IMR-90 (cell line): ENCODE measurements at regions not wholly inside any gene's neighbourhood (a gene's known extent, or its start where the extent isn't known, plus 50 kb on each side); places are given as distances from the start of the nearest gene placed in this dataset.

Source experiments
- ATAC-seq: fragments of 200-7000 bp; cut with Tn5 transposase; 2 replicates; pipeline ENCODE4 v1.9.1; 2020; ENCODE audit warnings: low read depth, mild to moderate bottlenecking, moderate library complexity
- BruUV-seq: library from RNA; stranded (reverse); fragments of 400-500 nt; replicated peaks from 2 replicates; lab custom pipeline; 2021; lab: Mats Ljungman, UMichigan
- CTCF ChIA-PET: fragments of 300-600 bp; formaldehyde crosslinking; extraction: SDS; loops from one replicate; lab custom pipeline; 2021; ENCODE audit warnings: antibody characterized with exemption; lab: Yijun Ruan, JAX
- POLR2A ChIA-PET: fragments of 300-600 bp; sonication (Branson Sonifier 250); formaldehyde crosslinking; loops from one replicate; lab custom pipeline; 2022; ENCODE audit warnings: antibody characterized with exemption; ENCODE audit not compliant: unreplicated experiment; lab: Charles Lee
- DNase-seq: peaks from one replicate; pipeline ENCODE4 v3.0.0; 2013
- H2AFZ ChIP-seq: replicated peaks from 2 replicates; pipeline ENCODE3; 2013; ENCODE audit warnings: low read length, mild to moderate bottlenecking; ENCODE audit not compliant: poor library complexity
- H2AK5ac ChIP-seq: 2 replicates; pipeline ENCODE4 v1.6.1; 2013; ENCODE audit warnings: low read depth, low read length, inconsistent platforms
- H2AK9ac ChIP-seq: replicated peaks from 2 replicates; pipeline ENCODE3; 2013; ENCODE audit warnings: mild to moderate bottlenecking, low read depth, low read length, moderate library complexity; ENCODE audit not compliant: poor library complexity
- H2BK120ac ChIP-seq: 2 replicates; pipeline ENCODE4 v1.6.1; 2013; ENCODE audit warnings: low read depth, low read length, inconsistent platforms
- H2BK15ac ChIP-seq: 3 replicates; pipeline ENCODE4 v1.6.1; 2013; ENCODE audit warnings: low read depth, low read length, inconsistent platforms
- H2BK20ac ChIP-seq: 2 replicates; pipeline ENCODE4 v1.6.1; 2013; ENCODE audit warnings: low read depth, mild to moderate bottlenecking, inconsistent platforms, low read length, moderate library complexity
- H2BK5ac ChIP-seq: 2 replicates; pipeline ENCODE4 v1.6.1; 2013; ENCODE audit warnings: mild to moderate bottlenecking, low read depth, low read length, inconsistent platforms; ENCODE audit not compliant: poor library complexity, severe bottlenecking
- H3K14ac ChIP-seq: replicated peaks from 2 replicates; pipeline ENCODE4 v1.6.1; 2013; ENCODE audit warnings: low read depth, low read length, inconsistent platforms
- H3K18ac ChIP-seq: 2 replicates; pipeline ENCODE4 v1.6.1; 2013; ENCODE audit warnings: low read depth, low read length, control low read depth
- H3K23ac ChIP-seq: 2 replicates; pipeline ENCODE4 v1.6.1; 2013; ENCODE audit warnings: low read depth, low read length, inconsistent platforms
- H3K27ac ChIP-seq: 2 replicates; pipeline ENCODE4 v1.5.1; 2013; ENCODE audit warnings: mild to moderate bottlenecking, control low read depth, low read length; ENCODE audit not compliant: insufficient read depth
- H3K27me3 ChIP-seq: 2 replicates; pipeline ENCODE4 v1.6.1; 2013; ENCODE audit warnings: low read length; ENCODE audit not compliant: control insufficient read depth, insufficient read depth
- H3K36me3 ChIP-seq: 2 replicates; pipeline ENCODE4 v1.6.1; 2013; ENCODE audit warnings: low read length, mixed read lengths; ENCODE audit not compliant: control insufficient read depth, insufficient read depth
- H3K4ac ChIP-seq: 2 replicates; pipeline ENCODE4 v1.6.1; 2013; ENCODE audit warnings: low read depth, low read length, inconsistent platforms
- H3K4me1 ChIP-seq: 2 replicates; pipeline ENCODE4 v1.6.1; 2013; ENCODE audit warnings: low read length, mixed read lengths; ENCODE audit not compliant: control insufficient read depth, insufficient read depth
- H3K4me2 ChIP-seq: 2 replicates; pipeline ENCODE4 v1.6.1; 2013; ENCODE audit warnings: low read depth, mild to moderate bottlenecking, control low read depth, low read length, moderate library complexity
- H3K4me3 ChIP-seq: 2 replicates; pipeline ENCODE4 v1.5.1; 2013; ENCODE audit warnings: low read depth, mild to moderate bottlenecking, control low read depth, low read length, moderate library complexity; ENCODE audit not compliant: insufficient read depth
- H3K56ac ChIP-seq: 2 replicates; pipeline ENCODE4 v1.6.1; 2013; ENCODE audit warnings: low read length, inconsistent platforms; ENCODE audit not compliant: insufficient read depth; ENCODE audit errors: extremely low read depth
- H3K79me1 ChIP-seq, 2 experiments: 2 replicates each; pipeline ENCODE4 v1.6.1; 2013; ENCODE audit warnings: low read length in 2 of 2, inconsistent platforms in 1 of 2, low read depth in 1 of 2
- H3K9ac ChIP-seq: 2 replicates; pipeline ENCODE4 v1.6.1; 2013; ENCODE audit warnings: low read depth, low read length, control low read depth
- H3K9me1 ChIP-seq: 2 replicates; pipeline ENCODE4 v1.6.1; 2013; ENCODE audit warnings: low read length, inconsistent platforms; ENCODE audit not compliant: insufficient read depth
- H3K9me3 ChIP-seq: 2 replicates; pipeline ENCODE4 v1.6.1; 2013; ENCODE audit warnings: low read length; ENCODE audit not compliant: control insufficient read depth, insufficient read depth
- H4K20me1 ChIP-seq: 2 replicates; pipeline ENCODE4 v1.6.1; 2013; ENCODE audit warnings: low read length, inconsistent platforms; ENCODE audit not compliant: insufficient read depth
- H4K5ac ChIP-seq: 2 replicates; pipeline ENCODE4 v1.6.1; 2013; ENCODE audit warnings: mild to moderate bottlenecking, low read depth, low read length, control low read depth
- H4K8ac ChIP-seq, 2 experiments: 2 replicates each; pipeline ENCODE4 v1.6.1; 2013; ENCODE audit warnings: low read depth in 2 of 2, low read length in 2 of 2, control low read depth in 1 of 2, inconsistent platforms in 1 of 2
- H4K91ac ChIP-seq: 2 replicates; pipeline ENCODE4 v1.6.1; 2013; ENCODE audit warnings: low read depth, low read length, inconsistent platforms; ENCODE audit not compliant: insufficient read depth
- ELK1 ChIP-seq: fragments of 150-350 bp; IDR thresholded peaks from 2 replicates; pipeline ENCODE4 v1.6.1; 2016; ENCODE audit warnings: low read depth, mild to moderate bottlenecking, low read length, moderate library complexity, borderline replicate concordance
- NFE2L2 ChIP-seq: fragments of 150-350 bp; IDR thresholded peaks from 2 replicates; pipeline ENCODE4 v1.6.1; 2016; ENCODE audit warnings: low read depth, mild to moderate bottlenecking, low read length
- POLR2A ChIP-seq: IDR thresholded peaks from 2 replicates; pipeline ENCODE4 v1.6.1; 2012; ENCODE audit warnings: mild to moderate bottlenecking, low read depth, low read length
- RAD21 ChIP-seq: IDR thresholded peaks from 2 replicates; pipeline ENCODE4 v1.6.1; 2012; ENCODE audit warnings: low read length, improper control_type of control experiment
- WGBS, 2 experiments: methylation state at CpG; one replicate each; pipeline versions ENCODE4 v1.1.5 to v1.1.7; 2013; ENCODE audit warnings: missing lambda C conversion rate in 2 of 2; ENCODE audit not compliant: insufficient read length in 1 of 2; ENCODE audit errors: extremely low coverage in 2 of 2; 5-methylcytosine and 5-hydroxymethylcytosine counted together
- dilution Hi-C: fragments of 300-500 bp; cut with HindIII; formaldehyde crosslinking; loops from one replicate; pipeline ENCODE4 v1.14.3; 2018; ENCODE audit warnings: low sequenced_read_pairs; ENCODE audit not compliant: unreplicated experiment
- in situ Hi-C: fragments of 300-500 bp; cut with MboI; formaldehyde crosslinking; loops from 3 replicates; pipeline ENCODE4 v1.14.3; 2019; ENCODE audit warnings: low sequenced_read_pairs, inconsistent platforms, mixed read lengths
- intact Hi-C: fragments of 100-400 bp; cut with micrococcal nuclease; formaldehyde crosslinking; loops from 2 replicates; pipeline ENCODE4 v1.10.0; 2022

GRCh38 chr2:107020392-107020791, 134.4 kb upstream of the ST6GAL2 start:
- no peaks in the 10 kb centered on the region for H3K36me3 ChIP-seq
- ATAC-seq (no peak), DNase-seq (no peak)
- no peak overlapping the region for H2BK15ac ChIP-seq
- H3K14ac ChIP-seq: no peak overlapping the region
- POLR2A ChIA-PET: no interaction called here
- H2AK9ac ChIP-seq: no peak overlapping the region
- H4K20me1 ChIP-seq: no peaks in the 10 kb centered on the region
- no peak overlapping the region for H2BK120ac ChIP-seq
- H3K9ac ChIP-seq: no peak overlapping the region
- H2AK5ac ChIP-seq: no peak overlapping the region
- H2AFZ ChIP-seq: no peak overlapping the region
- no peak overlapping the region for H3K4me3 ChIP-seq
- no peak overlapping the region for H3K56ac ChIP-seq
- no peak for TF ChIP-seq RAD21
- no peak for TF ChIP-seq ELK1
- TF ChIP-seq POLR2A: no peak
- no peak for TF ChIP-seq NFE2L2
- no peak overlapping the region for H3K27ac ChIP-seq
- H3K9me3 ChIP-seq: peaks cover 4% of the 10 kb centered on the region
- intact Hi-C loops: no loop called here
- CTCF ChIA-PET: no interaction called here
- H3K4me1 ChIP-seq: no peaks in the 10 kb centered on the region
- no peak overlapping the region for H3K4ac ChIP-seq
- H3K9me1 ChIP-seq: no peaks in the 10 kb centered on the region
- in situ Hi-C loops: no loop called here
- H4K8ac ChIP-seq: no peak overlapping the region
- no peak overlapping the region for H3K23ac ChIP-seq
- no peak overlapping the region for H3K4me2 ChIP-seq
- BruUV-seq: no TSS peak
- no CpG with 5 or more reads among the region's 6 CpGs for WGBS, 2 experiments
- no peak overlapping the region for H2BK5ac ChIP-seq
- no peak overlapping the region for H4K91ac ChIP-seq
- dilution Hi-C loops: no loop called here
- H3K27me3 ChIP-seq: no peaks in the 10 kb centered on the region
- no peaks in the 10 kb centered on the region for H3K79me1 ChIP-seq
- H3K18ac ChIP-seq: no peak overlapping the region
- H2BK20ac ChIP-seq: no peak overlapping the region
- H4K5ac ChIP-seq: no peak overlapping the region
